GM18498 (cell line): ENCODE measurements at regions not wholly inside any gene's neighbourhood (a gene's known extent, or its start where the extent isn't known, plus 50 kb on each side); places are given as distances from the start of the nearest gene placed in this dataset.

Experiments used
- ATAC-seq: cut with Tn5 transposase; IDR thresholded peaks from one replicate; pipeline ENCODE4 v1.9.1; 2021; ENCODE audit warnings: mild to moderate bottlenecking, moderate library complexity; ENCODE audit not compliant: unreplicated experiment

DNA sequence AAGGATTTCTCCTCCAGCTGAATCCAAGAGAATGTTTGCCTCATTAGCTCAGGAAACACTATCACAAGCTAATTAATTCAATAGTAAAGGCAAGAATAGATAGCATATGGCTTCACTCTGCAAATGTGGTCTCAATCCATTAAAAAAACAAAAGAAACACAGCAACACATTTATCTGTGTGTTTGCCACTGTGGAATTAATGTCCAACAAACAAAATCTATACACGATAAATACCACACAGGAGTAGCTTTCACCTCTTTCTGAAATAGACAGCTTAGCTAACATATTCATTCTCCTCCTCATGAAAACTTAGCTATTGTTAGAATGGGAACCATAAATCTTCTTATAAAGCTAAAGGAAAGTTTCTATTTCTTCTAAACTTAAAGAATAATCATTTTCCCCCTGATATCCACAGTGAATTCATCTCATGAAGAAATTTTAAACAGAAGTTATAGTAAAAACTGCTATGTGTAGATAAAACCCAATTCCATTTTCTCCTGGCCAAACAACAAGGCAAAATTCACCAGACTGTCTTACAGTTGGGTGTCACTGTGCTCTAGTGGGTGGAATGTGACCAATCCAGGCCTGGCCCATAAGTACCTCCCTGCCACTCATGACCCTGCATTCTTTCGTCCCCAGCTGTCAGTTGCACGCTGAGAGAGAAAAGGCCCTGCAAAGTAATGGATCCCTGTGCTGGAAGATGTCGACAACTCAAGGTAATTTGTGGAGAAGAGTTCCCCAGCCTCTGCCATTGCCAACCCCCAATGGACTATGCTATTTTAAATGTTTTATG is 92.9 kb upstream of the NRSN1 start:
- ATAC-seq = no peak

DNA sequence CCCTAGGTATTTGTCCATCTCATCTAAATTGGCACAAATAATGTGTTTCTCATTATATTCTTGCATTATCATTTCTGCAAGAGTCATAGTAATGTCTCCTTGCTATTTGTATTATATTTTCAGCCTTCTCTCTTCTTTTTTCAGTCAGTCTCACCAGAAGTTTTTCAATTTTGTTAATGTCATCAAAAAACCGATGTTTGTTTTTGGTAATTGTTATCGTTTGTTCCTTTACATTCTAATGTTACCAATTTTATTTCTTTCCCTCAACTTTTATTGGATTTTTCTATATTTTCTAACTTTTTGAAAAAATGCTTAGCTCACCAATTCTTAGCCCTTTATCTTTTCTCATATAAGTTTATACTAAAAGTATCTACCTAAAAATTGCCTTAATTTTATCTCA is 82.2 kb upstream of the NRSN1 start:
- ATAC-seq = no peak

DNA sequence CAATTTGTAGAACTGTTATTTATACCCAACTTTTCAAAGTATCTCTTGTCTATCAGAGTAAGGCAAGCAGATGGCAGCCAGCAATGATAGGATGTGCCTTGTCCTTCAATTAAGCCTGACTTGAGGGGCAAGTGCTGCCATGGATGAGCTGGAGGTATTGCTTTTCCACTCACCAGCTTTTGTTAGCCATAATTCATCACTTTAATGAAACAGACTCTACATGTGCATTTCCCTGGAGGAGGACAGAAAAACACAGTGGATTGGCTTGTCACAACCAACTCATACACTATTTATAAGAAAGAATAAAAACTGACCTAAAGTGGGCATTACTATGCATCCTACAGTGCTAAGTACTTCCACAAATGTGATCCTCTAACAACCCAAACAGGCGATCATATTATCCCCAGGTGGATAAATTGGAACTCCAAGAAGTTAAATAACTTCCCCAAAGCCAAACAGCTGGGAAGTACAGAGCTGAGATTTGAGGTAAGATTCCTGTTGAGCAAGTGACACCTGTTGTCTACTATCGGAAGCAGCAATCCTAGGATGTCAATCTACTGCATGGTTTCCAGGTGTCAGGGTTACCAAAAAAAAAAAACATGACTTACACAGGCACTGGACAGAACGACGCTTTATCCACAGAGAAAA is 73.9 kb upstream of the NRSN1 start:
- no peak for ATAC-seq

DNA sequence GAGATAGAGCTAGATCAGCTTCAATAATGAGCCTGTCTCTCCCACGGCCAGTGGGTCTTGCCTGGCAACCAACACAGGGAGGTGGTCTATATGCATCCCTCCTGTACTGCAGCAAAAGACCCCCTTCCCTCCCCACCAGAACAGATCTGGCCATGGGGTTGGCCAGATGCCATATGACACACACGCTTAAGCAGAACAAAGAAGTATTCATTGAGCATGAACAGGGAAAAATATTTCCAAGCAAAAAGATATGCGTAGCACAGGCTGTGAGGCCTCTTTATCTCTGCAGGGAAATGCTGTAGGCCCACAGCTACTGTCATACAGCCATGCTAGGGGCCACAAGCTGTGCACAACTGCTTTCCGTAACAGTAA is 73.4 kb upstream of the NRSN1 start:
- no peak for ATAC-seq

DNA sequence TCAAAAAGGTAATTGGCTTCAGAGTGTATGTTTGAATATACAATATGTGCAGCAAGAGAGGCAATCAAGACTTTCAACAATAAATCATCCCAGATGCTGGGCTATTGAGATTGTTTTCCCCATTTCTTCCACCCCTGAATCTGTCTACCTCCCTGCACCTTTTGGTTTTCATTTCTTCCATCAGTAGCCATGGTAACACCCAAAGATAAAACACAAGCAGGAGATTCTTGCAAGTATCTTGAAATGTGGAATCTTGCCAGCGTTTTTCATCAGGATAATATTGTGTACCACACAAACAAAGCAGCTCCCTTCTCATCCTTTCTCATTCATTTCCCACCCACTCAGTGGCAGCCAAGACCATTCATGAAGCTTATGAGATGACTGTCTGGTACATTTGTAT is 73.0 kb upstream of the NRSN1 start:
- no peak for ATAC-seq

DNA sequence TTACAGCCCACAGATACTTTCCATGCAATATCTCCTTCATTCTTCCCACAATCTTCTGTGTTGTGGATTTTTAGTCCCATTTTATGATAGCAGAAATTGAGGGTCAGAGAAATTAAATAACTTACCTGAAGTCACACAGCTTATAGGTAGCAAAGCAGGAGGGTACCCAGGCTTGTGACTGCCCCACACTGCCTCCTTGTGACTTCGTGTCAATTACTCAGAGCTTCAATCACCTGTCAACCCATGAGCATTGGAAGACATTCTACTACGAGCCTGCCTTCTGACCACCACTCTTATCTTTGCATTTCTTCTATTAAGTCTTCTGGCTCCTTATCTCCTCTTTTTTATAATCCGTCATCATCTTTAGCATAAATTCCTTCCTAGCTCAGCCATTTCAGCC is 71.6 kb upstream of the NRSN1 start:
- ATAC-seq = no peak

DNA sequence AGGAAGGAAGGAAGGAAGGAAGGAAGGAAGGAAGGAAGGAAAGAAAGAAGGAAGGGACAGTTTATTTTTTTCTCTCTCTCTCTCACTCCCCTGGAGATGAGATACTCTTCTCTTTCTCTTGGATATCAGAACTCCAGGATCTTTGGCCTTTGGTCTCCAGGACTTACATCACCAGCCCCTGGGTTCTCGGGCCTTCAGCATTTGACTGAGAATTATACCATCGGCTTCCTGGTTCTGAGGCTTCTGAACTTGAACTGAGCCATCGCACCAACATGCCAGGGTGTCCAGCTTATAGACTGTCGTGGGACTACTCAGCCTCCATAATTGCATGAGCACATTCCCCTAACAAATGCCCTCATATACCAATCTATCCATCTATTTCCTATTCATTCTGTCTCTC is 69.4 kb upstream of the NRSN1 start:
- ATAC-seq = no peak

DNA sequence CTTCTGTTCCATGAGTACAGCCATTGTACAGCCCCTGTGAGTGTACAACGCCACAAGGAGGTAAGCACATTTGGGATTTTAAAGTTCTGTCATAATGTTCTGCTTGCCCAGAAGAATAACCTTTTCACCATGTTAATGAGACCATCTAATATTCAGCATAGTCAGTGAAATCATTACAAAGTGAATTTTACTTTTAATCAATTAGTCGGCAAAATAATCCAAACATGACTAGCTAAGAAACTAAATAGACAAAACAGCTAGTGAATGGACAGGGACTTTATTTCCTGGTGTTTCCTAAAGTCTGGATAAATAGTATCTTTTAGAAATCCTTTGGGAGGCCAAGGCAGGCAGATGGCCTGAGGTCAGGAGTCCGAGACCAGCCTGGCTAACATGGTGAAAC is 69.0 kb upstream of the NRSN1 start:
- no peak for ATAC-seq

DNA sequence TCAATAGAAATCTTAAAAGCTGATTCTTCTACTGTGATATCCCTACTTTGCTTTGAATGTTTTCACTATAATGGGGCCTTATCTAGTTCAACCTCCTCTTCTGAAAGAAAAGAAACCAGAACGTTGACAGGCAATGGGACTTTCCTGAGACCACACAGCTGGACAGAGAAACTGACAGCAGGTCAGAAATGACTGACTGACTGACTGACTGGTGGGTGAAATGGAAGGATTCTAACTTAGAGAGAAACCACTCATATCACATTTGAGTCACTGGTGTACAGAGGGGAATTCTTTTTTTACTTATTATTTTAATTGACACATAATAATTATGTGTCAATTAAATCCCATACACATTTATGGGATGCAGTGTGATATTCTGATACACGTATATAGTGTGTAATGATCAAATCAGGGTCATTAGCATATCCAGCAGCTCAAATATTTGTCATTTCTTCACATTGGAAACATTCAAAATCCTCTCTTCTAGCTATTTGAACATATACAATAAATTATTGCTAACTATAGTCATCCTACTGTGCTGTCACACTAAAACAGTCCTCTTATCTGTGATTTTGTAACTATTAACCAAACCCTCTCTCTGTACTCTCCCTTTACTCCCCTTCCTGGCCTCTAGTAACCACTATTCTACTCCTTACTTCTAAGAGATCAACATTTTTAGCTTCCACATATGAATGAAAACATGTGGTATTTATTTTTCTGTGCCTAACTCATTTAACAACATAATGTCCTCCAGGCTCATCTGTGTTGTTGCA is 64.8 kb upstream of the NRSN1 start:
- ATAC-seq = peak; percentile 88

DNA sequence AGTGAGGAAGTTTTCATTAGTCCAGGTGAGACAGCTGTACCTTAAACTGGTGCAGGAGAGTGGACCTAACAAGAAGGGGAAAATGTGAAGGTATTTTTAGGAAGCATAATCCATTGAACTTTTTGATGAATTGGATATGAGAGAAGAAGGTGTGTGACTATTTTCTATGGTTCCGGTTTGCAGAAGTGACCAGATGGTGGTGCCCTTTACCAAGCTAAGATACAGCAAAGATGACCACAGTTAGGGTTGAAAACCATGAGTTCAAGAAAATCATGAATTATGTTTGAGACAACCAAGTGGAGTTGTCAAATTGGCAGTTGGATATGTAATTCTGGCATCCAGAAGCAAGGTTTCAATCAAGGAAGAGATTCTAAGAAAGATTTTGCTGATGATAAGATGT is 61.9 kb upstream of the NRSN1 start:
- ATAC-seq = no peak

DNA sequence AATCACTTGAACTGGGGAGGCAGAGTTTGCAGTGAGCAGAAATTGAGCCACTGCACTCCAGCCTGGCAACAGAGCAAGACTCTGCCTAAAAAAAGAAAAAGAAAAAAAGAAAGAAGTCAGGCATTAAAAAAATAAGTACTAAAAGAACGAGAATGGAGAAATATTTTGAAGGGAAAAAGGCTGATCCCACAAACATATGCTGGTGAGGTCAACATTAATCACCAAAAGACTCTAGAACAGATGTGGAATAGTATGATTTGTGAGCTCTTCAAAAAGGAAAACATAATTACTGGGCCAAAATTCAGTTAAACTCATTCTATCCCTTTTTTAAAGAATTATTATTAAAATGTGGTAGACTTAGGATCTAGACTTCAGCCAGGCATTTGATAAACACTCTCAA is 61.2 kb upstream of the NRSN1 start:
- ATAC-seq = no peak

DNA sequence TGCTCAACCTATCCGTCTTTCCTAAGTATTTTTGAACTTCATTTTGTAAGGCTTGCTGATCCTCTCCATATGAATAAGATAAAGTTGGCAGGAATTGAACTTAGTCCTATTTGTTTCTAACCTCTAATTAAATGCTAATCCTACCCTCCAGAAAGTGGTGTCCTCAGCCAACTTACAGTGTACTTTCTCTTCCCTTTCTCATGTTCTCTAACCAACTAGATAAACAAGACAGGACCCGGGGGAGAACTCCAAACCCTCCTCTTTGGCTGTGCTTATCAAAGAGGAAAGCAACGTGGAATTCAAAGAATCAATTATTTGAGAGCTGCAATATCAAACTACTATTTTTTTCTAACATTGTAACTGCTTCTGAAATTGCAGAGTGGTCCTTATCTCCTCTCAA is 56.5 kb upstream of the NRSN1 start:
- ATAC-seq = no peak

DNA sequence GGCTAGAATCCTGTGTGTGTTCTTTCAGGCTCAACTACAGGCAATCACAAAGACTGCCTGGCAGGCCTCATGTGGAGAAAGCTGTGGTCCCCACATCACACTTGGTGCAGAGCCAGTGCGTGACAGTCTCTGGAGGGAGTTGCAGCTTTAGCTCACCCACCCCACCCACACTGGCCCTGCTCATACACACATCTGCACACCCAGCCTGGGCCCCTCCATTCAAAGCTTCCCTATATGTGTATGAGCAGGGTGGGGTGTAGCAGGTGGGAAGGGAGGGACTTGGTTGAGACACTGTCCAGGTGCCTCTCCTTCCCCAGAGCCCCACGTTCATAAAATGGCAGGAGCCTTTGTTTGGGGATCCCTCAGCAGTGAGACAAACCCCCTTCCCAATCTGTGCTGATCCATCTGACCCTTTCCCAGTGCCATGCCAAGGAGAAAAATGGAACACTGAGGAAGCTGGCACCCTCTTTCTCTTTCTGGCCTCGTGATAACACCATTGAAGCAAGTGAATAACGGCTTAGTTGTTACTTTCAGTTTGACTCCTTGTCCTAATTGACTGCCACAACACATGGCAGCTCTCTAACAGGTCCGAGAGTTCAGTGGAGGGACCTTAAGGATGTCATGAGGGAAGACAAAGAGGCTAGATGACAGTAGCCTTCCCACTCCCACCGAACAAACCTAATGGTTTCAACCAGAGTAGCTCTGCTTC is 53.8 kb upstream of the NRSN1 start:
- no peak for ATAC-seq

DNA sequence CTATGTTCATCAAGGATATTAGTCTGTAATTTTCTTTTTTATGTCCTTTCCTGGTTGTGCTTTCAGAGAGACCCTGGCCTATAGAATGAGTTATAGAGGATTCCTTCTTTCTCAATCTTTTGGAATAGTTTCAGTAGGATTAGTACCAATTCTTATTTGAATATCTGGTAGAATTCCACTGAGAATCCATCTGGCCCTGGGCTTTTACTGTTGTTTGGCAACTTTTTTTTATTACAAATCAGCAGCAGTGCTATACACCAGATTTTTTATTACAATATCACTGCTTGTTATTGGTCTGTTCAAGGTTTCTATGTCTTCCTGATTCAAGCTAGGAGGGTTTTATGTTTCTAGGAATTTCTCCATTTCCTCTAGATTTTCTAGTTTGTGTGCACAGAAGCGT is 50.0 kb upstream of the NRSN1 start:
- no peak for ATAC-seq
